GM12874 (cell line): ENCODE measurements at regions not wholly inside any gene's neighbourhood (a gene's known extent, or its start where the extent isn't known, plus 50 kb on each side); places are given as distances from the start of the nearest gene placed in this dataset.

Experiments
- TF ChIP-seq, protein P1 (sequence below): IDR thresholded peaks from 2 replicates; pipeline ENCODE4 v1.5.1; 2011; ENCODE audit warnings: low read depth, mild to moderate bottlenecking, control low read depth, low read length, moderate library complexity; ENCODE audit not compliant: insufficient read depth

DNA sequence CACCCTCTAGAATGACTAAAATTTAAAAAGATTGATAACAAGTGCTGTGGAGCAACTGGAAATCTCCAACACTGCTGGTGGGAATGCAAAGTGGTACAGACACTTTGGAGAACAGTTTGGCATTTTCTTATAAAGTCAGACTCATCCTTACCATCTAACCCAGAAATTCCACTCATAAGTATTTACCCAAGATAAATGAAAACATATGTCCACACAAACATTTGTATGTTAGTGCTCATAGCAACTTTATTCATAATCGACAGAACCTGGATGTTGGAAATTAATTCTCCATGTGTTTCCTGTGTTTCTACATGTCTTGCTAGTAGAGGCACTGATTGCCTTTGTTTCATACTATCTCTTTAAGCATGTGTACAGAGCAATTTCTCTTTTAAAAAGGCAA is 282.4 kb downstream of the AHR start:
- TF ChIP-seq, protein P1, sequence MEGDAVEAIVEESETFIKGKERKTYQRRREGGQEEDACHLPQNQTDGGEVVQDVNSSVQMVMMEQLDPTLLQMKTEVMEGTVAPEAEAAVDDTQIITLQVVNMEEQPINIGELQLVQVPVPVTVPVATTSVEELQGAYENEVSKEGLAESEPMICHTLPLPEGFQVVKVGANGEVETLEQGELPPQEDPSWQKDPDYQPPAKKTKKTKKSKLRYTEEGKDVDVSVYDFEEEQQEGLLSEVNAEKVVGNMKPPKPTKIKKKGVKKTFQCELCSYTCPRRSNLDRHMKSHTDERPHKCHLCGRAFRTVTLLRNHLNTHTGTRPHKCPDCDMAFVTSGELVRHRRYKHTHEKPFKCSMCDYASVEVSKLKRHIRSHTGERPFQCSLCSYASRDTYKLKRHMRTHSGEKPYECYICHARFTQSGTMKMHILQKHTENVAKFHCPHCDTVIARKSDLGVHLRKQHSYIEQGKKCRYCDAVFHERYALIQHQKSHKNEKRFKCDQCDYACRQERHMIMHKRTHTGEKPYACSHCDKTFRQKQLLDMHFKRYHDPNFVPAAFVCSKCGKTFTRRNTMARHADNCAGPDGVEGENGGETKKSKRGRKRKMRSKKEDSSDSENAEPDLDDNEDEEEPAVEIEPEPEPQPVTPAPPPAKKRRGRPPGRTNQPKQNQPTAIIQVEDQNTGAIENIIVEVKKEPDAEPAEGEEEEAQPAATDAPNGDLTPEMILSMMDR: no peak

DNA sequence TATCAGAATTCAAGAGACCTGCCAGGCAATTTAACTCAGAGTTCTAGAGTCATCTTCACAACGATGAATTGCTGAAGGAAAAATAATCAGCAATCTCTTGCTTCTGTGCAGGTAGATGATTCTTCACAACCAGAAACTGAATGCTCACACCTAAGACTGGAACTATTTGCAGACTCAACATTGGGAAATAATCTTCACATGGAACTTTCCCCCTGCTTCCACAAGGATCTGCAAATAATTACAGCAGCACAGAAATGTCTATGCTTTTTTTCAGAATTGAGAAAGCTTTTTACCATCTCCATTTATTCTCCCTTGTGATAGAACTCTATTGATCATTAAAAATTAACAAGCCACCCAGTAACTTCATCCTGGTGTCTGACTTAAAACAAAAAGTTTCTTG is 282.8 kb downstream of the AHR start:
- TF ChIP-seq, protein P1: no peak

DNA sequence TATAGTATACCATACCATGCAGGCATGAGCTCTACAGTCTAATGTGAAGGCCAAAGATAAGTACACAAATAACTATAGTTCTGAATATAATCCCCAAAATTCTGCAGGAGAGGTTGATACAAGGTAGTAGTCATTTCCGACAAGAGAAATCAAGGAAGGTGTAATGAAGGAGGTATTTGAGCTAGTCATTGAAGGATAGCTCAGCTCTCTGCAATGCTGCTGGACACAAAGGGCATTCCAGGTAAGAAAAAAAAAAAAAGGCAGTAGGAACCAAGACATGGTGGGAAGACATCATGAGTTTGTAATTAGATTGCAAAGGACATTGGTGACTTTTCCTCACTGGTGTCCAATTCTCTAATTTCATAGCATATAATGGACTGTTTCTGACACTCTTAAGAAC is 285.3 kb downstream of the AHR start:
- TF ChIP-seq, protein P1: no peak

- TF ChIP-seq, protein P1: no peak
These were observed 286.4 kb downstream of the AHR start for GRCh38 chr7:17584822-17585221.

GRCh38 chr7:17586711-17587110 is 288.3 kb downstream of the AHR start:
- TF ChIP-seq, protein P1: no peak

DNA sequence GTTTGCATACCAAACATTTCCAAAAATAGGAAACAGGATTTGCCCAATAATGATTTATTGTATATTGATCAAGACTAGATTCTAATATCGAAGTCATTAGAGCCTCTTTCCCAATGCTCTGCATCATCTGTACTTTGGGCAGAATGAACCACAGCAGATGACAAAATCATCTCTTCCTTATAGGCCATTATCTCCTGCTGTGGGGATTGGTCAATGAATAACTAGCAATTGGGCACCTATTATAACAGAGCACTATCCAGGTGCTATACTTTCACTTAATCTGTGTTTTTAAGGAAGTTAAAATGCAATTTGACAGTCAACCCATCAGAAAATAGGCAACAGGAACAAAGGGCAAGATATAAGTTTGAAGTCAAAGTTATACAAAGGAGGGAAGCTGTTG is 290.3 kb downstream of the AHR start:
- TF ChIP-seq, protein P1: no peak

DNA sequence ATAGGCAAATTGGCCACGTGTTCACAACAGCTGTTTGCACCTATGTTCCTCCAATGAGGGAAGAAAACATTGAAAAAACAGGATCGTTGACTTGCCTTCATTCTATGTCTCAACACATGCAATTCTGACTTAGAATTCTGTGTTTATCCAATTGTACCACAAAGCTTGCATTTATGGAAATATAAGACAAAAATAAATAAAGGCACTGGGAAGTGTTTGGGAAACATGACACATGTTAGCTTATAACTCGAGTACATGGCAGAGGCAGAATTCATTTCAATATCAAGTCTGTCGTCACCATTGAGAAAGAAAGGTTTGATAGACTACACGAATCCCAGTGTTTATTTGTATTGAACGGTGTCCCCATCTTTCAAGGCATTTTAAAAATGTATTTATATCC is 291.2 kb downstream of the AHR start:
- TF ChIP-seq, protein P1: no peak

DNA sequence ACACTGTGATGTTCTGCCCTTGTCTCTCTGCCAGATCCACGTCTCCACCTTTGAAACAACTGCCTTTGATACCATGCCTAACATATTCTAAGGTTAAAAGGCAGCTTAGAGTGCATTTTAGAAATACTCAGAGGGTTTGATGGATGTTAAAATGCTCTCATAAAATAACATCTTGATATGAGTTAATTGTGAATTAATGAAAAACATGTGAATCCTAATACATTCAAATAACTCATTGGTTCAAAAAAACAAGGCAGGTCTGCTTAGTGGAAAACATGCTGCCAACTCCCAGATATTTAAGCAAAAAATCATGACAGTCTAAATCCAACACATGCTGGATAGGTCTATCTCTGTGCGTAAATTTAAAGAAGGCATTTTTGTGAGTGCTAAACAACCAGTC is 291.8 kb downstream of the AHR start:
- TF ChIP-seq, protein P1: no peak
